ENCODE measurements at regions not wholly inside any gene's neighbourhood (a gene's known extent, or its start where the extent isn't known, plus 50 kb on each side); places are given as distances from the start of the nearest gene placed in this dataset.
"Not testable (repeated sequence)": the region's sequence is repeated elsewhere in the genome, so short reads cannot be mapped to it uniquely, and the experiment has no call there.

- H3K79me2 ChIP-seq (ENCODE audit: control insufficient read depth, insufficient read depth, low read length); BruUV-seq (replicated peaks); H3K9me3 ChIP-seq (replicated peaks; ENCODE audit: control insufficient read depth, insufficient read depth, low read depth, low read length); H3K4me1 ChIP-seq (replicated peaks in 1 of 2; ENCODE audit: control insufficient read depth in 2 of 2, insufficient read depth in 2 of 2, low read length in 2 of 2); H3K36me3 ChIP-seq (ENCODE audit: control insufficient read depth, insufficient read depth, low read length); in situ Hi-C loops (cut with MboI); ATAC-seq; H4K20me1 ChIP-seq (replicated peaks; ENCODE audit: control insufficient read depth, insufficient read depth, low read length); FAIRE-seq; intact Hi-C loops (cut with micrococcal nuclease); POLR2A ChIA-PET; H2AFZ ChIP-seq (ENCODE audit: low read depth, low read length); DNase-seq (ENCODE audit: extremely low read depth in 1 of 4, low spot score in 3 of 4); H3K9ac ChIP-seq (ENCODE audit: insufficient read depth in 1 of 2, low read depth in 2 of 2, low read length in 2 of 2); H3K9me1 ChIP-seq (ENCODE audit: control insufficient read depth, insufficient read depth, low read length); CTCF ChIA-PET (ENCODE audit: low intra/inter-chr PET ratio); H3K4me2 ChIP-seq (ENCODE audit: insufficient read depth, low read length); H3K27me3 ChIP-seq (ENCODE audit: control insufficient read depth in 2 of 2, insufficient read depth in 2 of 2, low read length in 2 of 2); H3K27ac ChIP-seq (ENCODE audit: extremely low read depth, low read depth, low read length); H3K4me3 ChIP-seq: not testable (repeated sequence)
- WGBS (ENCODE audit: insufficient coverage, low coverage, missing lambda C conversion rate), result no CpG with 5 or more reads among the region's 1 CpG
These were observed 150.6 kb downstream of the NBPF8 start for GRCh38 chr1:120565396-120565795.

- H3K36me3 ChIP-seq (ENCODE audit: control insufficient read depth, insufficient read depth, low read length); H3K4me1 ChIP-seq (replicated peaks in 1 of 2; ENCODE audit: control insufficient read depth in 2 of 2, insufficient read depth in 2 of 2, low read length in 2 of 2); in situ Hi-C loops (cut with MboI); H3K4me3 ChIP-seq; H3K27me3 ChIP-seq (ENCODE audit: control insufficient read depth in 2 of 2, insufficient read depth in 2 of 2, low read length in 2 of 2); H4K20me1 ChIP-seq (replicated peaks; ENCODE audit: control insufficient read depth, insufficient read depth, low read length); H3K9ac ChIP-seq (ENCODE audit: insufficient read depth in 1 of 2, low read depth in 2 of 2, low read length in 2 of 2); DNase-seq (ENCODE audit: extremely low read depth in 1 of 4, low spot score in 3 of 4); H3K9me1 ChIP-seq (ENCODE audit: control insufficient read depth, insufficient read depth, low read length); FAIRE-seq; CTCF ChIA-PET (ENCODE audit: low intra/inter-chr PET ratio); H3K9me3 ChIP-seq (replicated peaks; ENCODE audit: control insufficient read depth, insufficient read depth, low read depth, low read length); ATAC-seq; H3K4me2 ChIP-seq (ENCODE audit: insufficient read depth, low read length); intact Hi-C loops (cut with micrococcal nuclease); POLR2A ChIA-PET; H2AFZ ChIP-seq (ENCODE audit: low read depth, low read length); BruUV-seq (replicated peaks); H3K27ac ChIP-seq (ENCODE audit: extremely low read depth, low read depth, low read length); H3K79me2 ChIP-seq (ENCODE audit: control insufficient read depth, insufficient read depth, low read length): not testable (repeated sequence)
- WGBS (ENCODE audit: insufficient coverage, low coverage, missing lambda C conversion rate), result no CpG with 5 or more reads among the region's 3 CpGs
These were observed 152.8 kb downstream of the NBPF8 start for GRCh38 chr1:120567620-120568019.

- H3K9ac ChIP-seq (ENCODE audit: insufficient read depth in 1 of 2, low read depth in 2 of 2, low read length in 2 of 2); ATAC-seq; H3K9me1 ChIP-seq (ENCODE audit: control insufficient read depth, insufficient read depth, low read length); H3K27ac ChIP-seq (ENCODE audit: extremely low read depth, low read depth, low read length); H4K20me1 ChIP-seq (replicated peaks; ENCODE audit: control insufficient read depth, insufficient read depth, low read length); POLR2A ChIA-PET; DNase-seq (ENCODE audit: extremely low read depth in 1 of 4, low spot score in 3 of 4); FAIRE-seq; BruUV-seq (replicated peaks); H2AFZ ChIP-seq (ENCODE audit: low read depth, low read length); H3K4me2 ChIP-seq (ENCODE audit: insufficient read depth, low read length); H3K4me1 ChIP-seq (replicated peaks in 1 of 2; ENCODE audit: control insufficient read depth in 2 of 2, insufficient read depth in 2 of 2, low read length in 2 of 2); intact Hi-C loops (cut with micrococcal nuclease); in situ Hi-C loops (cut with MboI); H3K79me2 ChIP-seq (ENCODE audit: control insufficient read depth, insufficient read depth, low read length); H3K27me3 ChIP-seq (ENCODE audit: control insufficient read depth in 2 of 2, insufficient read depth in 2 of 2, low read length in 2 of 2); CTCF ChIA-PET (ENCODE audit: low intra/inter-chr PET ratio); H3K9me3 ChIP-seq (replicated peaks; ENCODE audit: control insufficient read depth, insufficient read depth, low read depth, low read length); H3K4me3 ChIP-seq: not testable (repeated sequence)
- H3K36me3 ChIP-seq (ENCODE audit: control insufficient read depth, insufficient read depth, low read length), result peaks cover 11% of the 10 kb centered on the region; the same call in 1 of the 3 replicates
- WGBS (ENCODE audit: insufficient coverage, low coverage, missing lambda C conversion rate), result no CpG with 5 or more reads among the region's 1 CpG
These were observed 148.5 kb upstream of the NBPF26 start for GRCh38 chr1:120575201-120575600.

GRCh38 chr1:120582135-120582534, 141.6 kb upstream of the NBPF26 start:
- WGBS (ENCODE audit: insufficient coverage, low coverage, missing lambda C conversion rate), result no CpG with 5 or more reads among the region's 1 CpG
- H3K27me3 ChIP-seq (ENCODE audit: control insufficient read depth in 2 of 2, insufficient read depth in 2 of 2, low read length in 2 of 2); H3K9me1 ChIP-seq (ENCODE audit: control insufficient read depth, insufficient read depth, low read length); H3K4me1 ChIP-seq (replicated peaks in 1 of 2; ENCODE audit: control insufficient read depth in 2 of 2, insufficient read depth in 2 of 2, low read length in 2 of 2); CTCF ChIA-PET (ENCODE audit: low intra/inter-chr PET ratio); in situ Hi-C loops (cut with MboI); H3K4me2 ChIP-seq (ENCODE audit: insufficient read depth, low read length); BruUV-seq (replicated peaks); H3K9ac ChIP-seq (ENCODE audit: insufficient read depth in 1 of 2, low read depth in 2 of 2, low read length in 2 of 2); ATAC-seq; H2AFZ ChIP-seq (ENCODE audit: low read depth, low read length); H3K9me3 ChIP-seq (replicated peaks; ENCODE audit: control insufficient read depth, insufficient read depth, low read depth, low read length); intact Hi-C loops (cut with micrococcal nuclease); DNase-seq (ENCODE audit: extremely low read depth in 1 of 4, low spot score in 3 of 4); H3K36me3 ChIP-seq (ENCODE audit: control insufficient read depth, insufficient read depth, low read length); H3K79me2 ChIP-seq (ENCODE audit: control insufficient read depth, insufficient read depth, low read length); H3K4me3 ChIP-seq; POLR2A ChIA-PET; H3K27ac ChIP-seq (ENCODE audit: extremely low read depth, low read depth, low read length); H4K20me1 ChIP-seq (replicated peaks; ENCODE audit: control insufficient read depth, insufficient read depth, low read length); FAIRE-seq: not testable (repeated sequence)

Data from K562 (cell line).